ENCODE measurements at regions not wholly inside any gene's neighbourhood (a gene's known extent, or its start where the extent isn't known, plus 50 kb on each side); places are given as distances from the start of the nearest gene placed in this dataset.

- no peak for TF ChIP-seq CTCF (conservative IDR thresholded peaks at IDR 0.05; ENCODE audit: low read depth, low read length)
- no peak overlapping the region for H3K4me3 ChIP-seq (ENCODE audit: low read depth, low read length)
- no peak for DNase-seq (ENCODE audit: low read depth)
These were observed 530.5 kb upstream of the LRRC4C start for GRCh38 chr11:41989823-41990380.

- H3K4me3 ChIP-seq (ENCODE audit: low read depth, low read length) = no peak overlapping the region
- no peak for DNase-seq (ENCODE audit: low read depth)
- TF ChIP-seq CTCF (conservative IDR thresholded peaks at IDR 0.05; ENCODE audit: low read depth, low read length) = no peak
These were observed 537.1 kb upstream of the LRRC4C start for GRCh38 chr11:41996533-41996932.

GRCh38 chr11:41997844-41998401, 538.5 kb upstream of the LRRC4C start:
- TF ChIP-seq CTCF (conservative IDR thresholded peaks at IDR 0.05; ENCODE audit: low read depth, low read length) = no peak
- no peak overlapping the region for H3K4me3 ChIP-seq (ENCODE audit: low read depth, low read length)
- no peak for DNase-seq (ENCODE audit: low read depth)

GRCh38 chr11:41999066-41999465, 539.6 kb upstream of the LRRC4C start:
- H3K4me3 ChIP-seq (ENCODE audit: low read depth, low read length) = no peak overlapping the region
- no peak for TF ChIP-seq CTCF (conservative IDR thresholded peaks at IDR 0.05; ENCODE audit: low read depth, low read length)
- DNase-seq (ENCODE audit: low read depth) = no peak

GRCh38 chr11:42003801-42004200, 544.3 kb upstream of the LRRC4C start:
- H3K4me3 ChIP-seq (ENCODE audit: low read depth, low read length) = no peak overlapping the region
- no peak for DNase-seq (ENCODE audit: low read depth)
- no peak for TF ChIP-seq CTCF (conservative IDR thresholded peaks at IDR 0.05; ENCODE audit: low read depth, low read length)

- no peak for TF ChIP-seq CTCF (conservative IDR thresholded peaks at IDR 0.05; ENCODE audit: low read depth, low read length)
- no peak overlapping the region for H3K4me3 ChIP-seq (ENCODE audit: low read depth, low read length)
- no peak for DNase-seq (ENCODE audit: low read depth)
These were observed 547.3 kb upstream of the LRRC4C start for GRCh38 chr11:42006766-42007165.

GRCh38 chr11:42012271-42012670, 552.8 kb upstream of the LRRC4C start:
- no peak for TF ChIP-seq CTCF (conservative IDR thresholded peaks at IDR 0.05; ENCODE audit: low read depth, low read length)
- no peak overlapping the region for H3K4me3 ChIP-seq (ENCODE audit: low read depth, low read length)
- no peak for DNase-seq (ENCODE audit: low read depth)
